Activated T-cell treated with anti-CD3 and anti-CD28 coated beads for 24 hours (primary cell): ENCODE measurements at regions not wholly inside any gene's neighbourhood (a gene's known extent, or its start where the extent isn't known, plus 50 kb on each side); places are given as distances from the start of the nearest gene placed in this dataset.

Experiments used
- DNase-seq: peaks from one replicate; pipeline ENCODE4 v3.0.0-alpha.2; 2020; ENCODE audit warnings: low read depth

DNA sequence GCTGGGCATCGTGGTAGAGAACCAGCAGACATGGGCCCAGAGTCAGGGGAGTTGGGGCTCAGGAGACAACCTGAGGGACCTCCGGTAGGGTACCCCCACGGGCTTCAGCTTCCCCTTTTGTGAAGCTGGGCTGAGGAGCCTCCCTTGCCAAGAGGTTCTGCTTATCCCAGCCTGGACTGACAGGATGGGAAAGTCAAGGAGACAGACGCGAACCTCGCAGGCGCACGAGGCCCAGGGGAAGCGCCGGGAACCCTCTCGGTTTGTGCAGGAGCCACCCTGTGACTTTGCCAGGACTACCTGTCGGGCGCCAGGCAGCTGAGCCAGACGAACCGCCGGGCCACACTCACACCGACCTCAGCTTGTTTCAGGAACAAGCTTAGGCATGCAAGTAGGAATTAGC lies 566.1 kb downstream of the BRD1 start:
- DNase-seq: no peak

DNA sequence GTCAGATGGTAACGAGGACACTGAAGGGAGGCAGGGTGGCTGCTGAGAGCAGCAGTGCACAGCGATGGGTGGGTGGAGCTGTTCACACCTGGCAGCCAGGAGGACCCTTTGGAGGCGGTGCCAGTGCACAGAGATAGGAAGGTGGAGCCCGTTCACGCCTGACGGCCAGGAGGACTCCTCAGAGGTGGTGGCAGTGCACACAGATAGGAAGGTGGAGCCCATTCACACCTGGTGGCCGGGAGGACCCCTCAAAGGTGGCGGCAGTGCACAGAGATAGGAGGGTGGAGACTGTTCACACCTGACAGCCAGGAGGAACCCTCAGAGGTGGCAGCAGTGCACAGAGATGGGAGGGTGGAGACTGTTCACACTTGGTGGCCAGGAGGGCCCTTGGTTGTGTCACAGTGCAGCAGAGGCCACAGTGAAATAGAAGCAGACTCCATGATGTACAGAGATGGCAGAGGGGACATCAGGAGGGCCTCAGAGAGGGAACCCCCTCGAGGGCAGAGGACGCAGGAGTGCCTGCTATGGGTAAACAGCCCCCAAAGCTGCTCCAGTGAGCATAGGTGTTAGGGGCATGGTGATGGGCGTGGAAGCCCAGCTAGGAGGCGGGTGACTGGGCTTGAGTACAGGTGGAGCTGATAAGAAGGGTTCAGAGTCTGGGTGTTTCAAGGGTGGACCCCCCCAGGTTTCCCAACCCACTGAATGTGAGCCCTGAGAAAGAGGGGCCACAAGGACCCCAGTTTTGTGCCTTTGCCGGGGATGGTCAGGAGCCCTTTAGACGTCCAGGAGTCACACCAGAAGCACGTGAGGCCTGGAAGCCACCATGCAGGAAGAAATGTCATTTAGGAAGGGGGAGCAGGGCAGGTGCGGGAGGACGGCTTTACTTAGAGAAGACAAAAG lies 566.7 kb downstream of the BRD1 start:
- DNase-seq: no peak

DNA sequence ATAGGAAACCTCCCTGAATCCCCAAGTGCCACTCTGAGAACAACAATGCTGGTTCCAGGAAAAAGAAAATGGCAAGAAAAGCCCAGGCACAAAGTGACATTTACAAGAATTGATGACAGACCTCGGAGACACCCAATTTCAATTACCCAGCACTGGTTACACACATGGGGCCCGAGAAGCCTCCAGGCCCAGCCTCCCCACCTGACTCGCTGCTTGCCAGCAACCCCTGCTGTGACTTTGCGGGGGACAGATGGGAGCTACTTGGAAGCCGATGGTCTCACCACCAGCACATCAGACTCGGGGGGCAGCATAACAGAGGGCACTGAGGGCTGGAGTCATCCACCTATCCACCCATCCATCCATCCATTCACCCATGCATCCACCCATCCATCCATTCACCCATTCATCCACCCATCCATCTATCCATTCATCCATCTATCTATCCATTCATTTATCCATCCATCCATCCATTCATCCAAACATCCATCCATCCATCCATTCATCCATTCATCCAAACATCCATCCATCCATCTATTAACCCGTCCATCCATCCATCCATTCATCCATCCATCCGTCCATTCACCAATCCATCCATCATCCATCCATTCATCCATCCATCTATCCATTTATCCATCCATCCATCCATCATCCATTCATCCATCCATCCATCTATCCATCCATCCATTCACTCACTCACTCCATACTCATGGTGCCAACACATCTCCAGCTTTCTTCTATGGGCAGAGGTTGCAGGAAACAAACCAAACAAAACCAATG lies 567.6 kb downstream of the BRD1 start:
- DNase-seq: no peak

GRCh38 chr22:49258107-49259010 lies 569.3 kb downstream of the BRD1 start:
- DNase-seq: no peak

DNA sequence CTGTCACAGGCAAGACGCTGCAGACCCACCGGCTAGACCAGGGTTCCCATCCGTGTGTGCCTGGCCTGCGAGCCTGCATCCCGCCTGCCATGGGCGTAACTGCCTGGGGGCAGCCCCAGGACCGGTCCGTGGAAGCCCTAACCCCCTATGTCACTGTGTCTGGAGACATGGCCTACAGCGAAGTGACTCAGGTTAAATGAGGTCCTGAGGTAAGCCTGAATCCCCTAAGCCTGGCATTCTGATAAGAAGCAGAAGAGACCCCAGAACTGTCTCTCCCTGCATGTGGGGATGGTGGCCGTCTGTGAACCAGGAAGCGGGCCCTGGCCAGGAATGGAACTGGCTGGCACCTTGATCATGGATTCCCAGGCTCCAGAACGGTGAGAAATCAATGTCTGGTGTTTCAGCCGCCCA lies 570.1 kb downstream of the BRD1 start:
- DNase-seq: no peak

DNA sequence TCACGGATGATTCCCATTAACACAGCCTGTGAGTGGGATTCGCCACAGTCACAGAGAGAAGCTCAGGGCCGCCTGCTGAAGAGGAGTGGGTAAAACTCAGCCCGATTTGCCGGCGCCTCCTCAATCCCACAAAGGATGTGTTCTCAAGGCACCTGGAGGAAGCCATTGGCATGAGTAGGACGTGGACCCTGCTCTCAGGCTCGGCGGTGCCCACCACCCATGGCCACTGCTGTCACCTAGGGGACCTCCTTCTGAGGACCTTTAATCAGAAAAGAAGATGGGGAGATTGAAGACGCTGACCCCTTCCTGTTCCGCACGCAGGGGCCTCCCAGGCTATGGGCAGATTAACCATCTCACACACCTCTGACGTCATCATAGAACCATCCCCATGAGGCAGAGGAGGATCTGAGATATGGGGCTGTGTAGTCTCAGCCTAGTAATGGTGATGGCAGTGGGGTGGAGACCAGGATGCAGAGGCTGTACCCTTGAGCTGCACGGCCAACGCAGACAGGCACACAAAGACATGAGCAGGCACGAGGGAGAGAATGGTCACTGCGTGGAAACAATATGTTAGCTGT lies 571.8 kb downstream of the BRD1 start:
- DNase-seq: no peak

- no peak for DNase-seq
Observed at GRCh38 chr22:49255154-49255553, 572.5 kb downstream of the BRD1 start.

GRCh38 chr22:49253656-49254055 lies 574.0 kb downstream of the BRD1 start:
- no peak for DNase-seq

DNA sequence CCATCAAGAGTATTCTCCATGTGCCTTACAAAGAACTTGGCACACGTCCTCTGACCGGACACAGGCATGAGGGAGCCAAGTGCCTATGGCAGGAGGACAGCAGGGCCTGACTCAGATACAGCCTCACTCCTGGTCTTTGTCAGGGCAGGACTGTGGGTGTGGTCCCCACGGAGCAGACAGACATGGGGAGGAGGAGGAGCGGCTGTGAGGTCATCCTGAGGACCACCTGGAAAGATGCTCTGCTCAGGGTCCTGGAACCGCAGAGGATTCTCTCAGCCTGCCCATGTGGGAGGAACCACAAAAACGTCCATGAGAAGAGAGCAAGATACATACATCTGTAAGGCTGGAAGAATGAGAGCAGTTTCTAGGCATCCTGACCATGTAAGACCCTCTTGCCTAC lies 576.3 kb downstream of the BRD1 start:
- DNase-seq: no peak

GRCh38 chr22:49247194-49247924 lies 580.3 kb downstream of the BRD1 start:
- DNase-seq: no peak

DNA sequence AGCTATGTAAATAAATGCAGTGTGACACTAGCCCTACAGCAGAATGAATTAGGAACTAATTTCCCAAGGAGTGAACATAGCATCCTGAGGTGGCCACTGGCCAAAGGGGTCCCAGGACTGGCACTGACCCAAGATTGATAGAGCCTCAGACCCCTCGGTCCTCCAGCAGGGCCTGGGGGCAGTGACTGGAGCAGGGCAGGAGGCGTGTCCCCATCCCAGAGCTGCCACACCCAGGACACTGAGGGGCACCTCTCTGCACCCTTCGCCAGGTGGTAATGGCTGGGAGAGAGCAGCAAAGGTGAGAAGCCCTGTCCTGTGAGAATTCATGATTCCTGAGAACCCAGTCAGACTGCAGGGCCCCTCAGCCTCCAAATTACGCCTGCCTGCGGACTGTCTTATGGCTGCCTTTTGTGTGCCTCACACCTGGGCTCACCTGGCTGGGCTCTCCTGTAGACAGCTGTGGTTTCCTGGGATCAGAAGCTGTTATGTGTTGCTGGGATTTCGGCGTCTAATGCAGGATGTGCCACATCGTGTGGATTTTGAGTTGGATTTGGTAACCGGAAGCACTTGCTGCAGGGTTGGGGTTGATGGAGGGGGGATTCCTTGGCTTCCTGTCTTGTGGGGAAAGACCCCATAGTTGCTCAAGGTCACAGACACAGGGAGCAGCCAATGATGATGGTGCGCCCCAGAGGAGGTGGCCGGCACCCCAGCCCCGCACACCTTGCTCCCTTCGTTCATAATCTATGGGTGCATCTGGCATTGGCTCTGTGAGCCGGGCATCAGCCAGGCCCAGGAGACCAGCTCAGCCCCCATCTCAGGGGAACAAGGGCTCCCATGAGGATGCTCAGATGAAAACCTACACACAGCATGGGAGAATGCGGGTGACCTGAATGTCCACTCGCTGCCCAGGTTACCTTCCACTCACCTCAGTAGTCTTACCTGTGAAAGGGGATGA lies 582.9 kb downstream of the BRD1 start:
- DNase-seq: no peak

- no peak for DNase-seq
Observed at GRCh38 chr22:49243965-49244364, 583.7 kb downstream of the BRD1 start.

GRCh38 chr22:49243335-49243734 lies 584.3 kb downstream of the BRD1 start:
- no peak for DNase-seq

DNA sequence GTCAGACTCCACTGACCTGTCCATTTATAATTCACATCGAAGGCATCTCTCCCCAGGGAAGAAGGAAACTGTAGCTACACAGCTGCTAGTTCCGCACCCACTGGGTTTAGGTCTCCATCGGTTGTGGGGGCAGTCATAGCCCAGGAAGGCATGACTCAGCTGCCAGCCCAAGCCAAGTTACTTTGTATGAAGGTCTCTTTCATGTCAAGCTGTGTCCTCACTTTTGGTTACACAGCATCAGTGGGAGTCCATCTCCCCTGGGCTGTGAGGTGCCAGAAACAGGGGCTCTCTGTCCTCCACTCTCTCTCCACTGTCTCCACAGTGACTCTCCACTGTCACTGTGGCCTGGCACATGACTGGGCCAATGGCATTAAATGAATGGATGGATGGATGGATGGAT lies 585.2 kb downstream of the BRD1 start:
- DNase-seq: no peak

DNA sequence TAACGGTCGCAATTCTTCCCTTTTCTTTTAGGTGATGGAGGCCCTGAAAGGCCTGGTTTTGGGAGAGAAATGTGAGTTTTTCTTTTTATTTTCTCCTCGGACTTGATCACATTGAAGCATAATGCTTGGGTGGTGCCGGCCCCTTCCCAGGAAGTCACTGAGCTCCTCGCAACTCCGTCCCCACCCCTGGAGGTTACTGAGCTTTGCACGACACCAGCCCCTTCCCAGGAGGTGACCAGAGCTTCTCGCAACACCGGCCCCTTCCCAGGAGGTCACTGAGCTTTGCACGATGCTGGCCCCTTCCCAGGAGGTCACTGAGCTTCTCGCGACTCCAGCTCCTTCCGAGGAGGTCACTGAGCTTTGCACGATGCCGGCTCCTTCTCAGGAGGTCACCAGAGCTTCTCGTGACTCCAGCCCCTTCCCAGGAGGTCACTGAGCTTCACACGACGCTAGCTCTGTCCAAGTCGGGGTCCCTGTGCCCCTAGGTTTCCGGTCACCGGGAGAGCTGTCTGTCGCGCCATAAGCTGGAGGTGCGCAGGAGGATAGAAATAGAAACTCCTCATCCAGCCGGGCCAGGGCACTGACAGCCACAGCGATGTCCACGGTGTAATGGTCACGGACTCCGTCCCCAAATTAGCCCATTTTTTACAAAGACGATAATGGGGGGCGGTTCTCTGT lies 586.4 kb downstream of the BRD1 start:
- DNase-seq: no peak

- no peak for DNase-seq
Observed at GRCh38 chr22:49240472-49240871, 587.2 kb downstream of the BRD1 start.

DNA sequence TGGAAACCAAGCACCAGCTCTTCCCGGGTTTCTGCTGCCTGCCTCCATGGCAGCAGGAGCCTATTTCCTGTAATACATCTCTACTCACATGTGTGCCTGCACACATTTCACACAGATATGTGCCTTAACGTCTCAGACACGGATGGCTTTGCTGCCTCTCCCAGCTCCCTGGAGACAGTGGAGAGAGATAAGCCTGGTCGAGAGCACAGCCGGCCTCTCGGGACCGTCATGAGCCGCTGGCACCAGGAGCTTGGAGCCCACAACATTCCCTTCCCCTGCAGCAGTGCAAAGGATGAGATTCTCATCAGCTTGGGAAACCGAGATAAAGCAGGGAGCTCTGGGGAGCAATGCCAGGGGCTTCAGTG lies 587.7 kb downstream of the BRD1 start:
- no peak for DNase-seq

DNA sequence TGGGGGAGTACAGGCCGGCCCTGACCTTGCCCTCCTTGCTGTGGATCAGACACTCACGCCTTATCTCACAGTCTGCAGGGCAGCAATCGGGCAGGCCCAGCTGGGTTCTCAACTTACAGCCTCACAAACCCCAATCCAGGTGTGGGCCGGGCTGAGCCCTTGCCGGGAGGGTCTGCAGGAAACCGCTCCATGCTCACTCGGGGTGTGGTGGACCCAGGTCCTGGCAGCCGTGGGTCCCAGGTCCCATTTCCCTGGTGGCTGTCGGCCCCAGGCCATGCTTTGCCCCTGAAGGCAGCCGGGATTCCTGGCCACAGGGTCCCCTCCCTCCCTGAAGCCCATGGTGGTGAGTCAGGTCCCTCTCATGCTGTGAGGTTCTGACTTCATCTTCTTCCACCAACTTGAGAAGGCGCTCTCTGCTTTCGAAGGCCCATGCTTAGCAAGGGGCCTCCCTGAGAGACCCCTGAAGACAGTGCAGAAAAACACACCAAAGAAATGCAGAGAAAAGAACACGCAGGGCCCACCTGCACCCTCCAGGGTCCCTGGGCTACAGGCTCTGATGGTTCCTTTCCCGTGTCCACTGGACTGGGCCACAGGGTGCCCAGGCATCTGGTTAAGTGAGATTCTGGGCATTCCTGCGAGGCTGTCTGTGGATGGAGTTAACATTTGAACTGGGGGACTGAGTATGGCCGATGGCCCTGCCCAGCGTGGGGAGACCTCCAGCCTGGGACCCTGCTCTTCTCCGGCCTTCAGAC lies 588.2 kb downstream of the BRD1 start:
- DNase-seq: no peak
